ENCODE measurements at regions not wholly inside any gene's neighbourhood (a gene's known extent, or its start where the extent isn't known, plus 50 kb on each side); places are given as distances from the start of the nearest gene placed in this dataset.

DNA sequence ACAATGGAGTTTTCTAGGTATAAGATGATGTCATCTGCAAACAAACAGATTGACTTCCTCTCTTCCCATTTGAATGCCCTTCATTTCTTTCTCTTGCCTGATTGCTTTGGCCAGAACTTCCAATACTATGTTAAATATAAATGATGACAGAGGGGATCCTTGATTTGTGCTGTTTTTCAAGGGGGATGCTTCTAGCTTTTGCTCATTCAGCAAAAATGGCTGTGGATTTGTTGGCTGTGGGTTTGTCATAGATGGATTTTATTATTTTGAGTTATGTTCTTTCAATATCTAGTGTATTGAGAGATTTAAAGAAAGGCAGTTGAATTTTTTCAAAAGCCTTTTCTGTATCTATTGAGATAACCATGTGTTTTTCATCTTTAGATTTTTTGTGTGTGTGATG lies 662.4 kb upstream of the EYS start:
- Histone ChIP-seq H4K20me1 (ENCODE audit: insufficient read depth) (no peaks in the 10 kb centered on the region), H3K4me3 (no peak overlapping the region), H3K27me3 (ENCODE audit: insufficient read depth, low read depth) (no peaks in the 10 kb centered on the region), H3K27ac (no peak overlapping the region), H3F3A (ENCODE audit: insufficient read depth, low read depth) (no peaks in the 10 kb centered on the region), H3K4me2 (no peak overlapping the region), H3K36me3 (ENCODE audit: low read depth) (no peaks in the 10 kb centered on the region), H2AFZ (no peak overlapping the region), H3K4me1 (replicated peaks; ENCODE audit: insufficient read depth) (no peaks in the 10 kb centered on the region), H3K9me3 (ENCODE audit: insufficient read depth, low read depth) (no peaks in the 10 kb centered on the region), H3K9me2 (ENCODE audit: insufficient read depth) (no peaks in the 10 kb centered on the region), H3K79me2 (ENCODE audit: low read depth) (no peaks in the 10 kb centered on the region)
- CTCF ChIA-PET, result no interaction called here
- no peak for TF ChIP-seq CTCF (conservative IDR thresholded peaks at IDR 0.05)
- TF ChIP-seq EZH2 (IDR thresholded peaks at IDR 0.05; ENCODE audit: low read depth), result no peak
- DNase-seq, result no peak
- BruUV-seq (replicated peaks), result no TSS peak
- intact Hi-C loops (cut with micrococcal nuclease; ENCODE audit: unreplicated experiment), result no loop called here
- POLR2A ChIA-PET (ENCODE audit: unreplicated experiment), result no interaction called here

DNA sequence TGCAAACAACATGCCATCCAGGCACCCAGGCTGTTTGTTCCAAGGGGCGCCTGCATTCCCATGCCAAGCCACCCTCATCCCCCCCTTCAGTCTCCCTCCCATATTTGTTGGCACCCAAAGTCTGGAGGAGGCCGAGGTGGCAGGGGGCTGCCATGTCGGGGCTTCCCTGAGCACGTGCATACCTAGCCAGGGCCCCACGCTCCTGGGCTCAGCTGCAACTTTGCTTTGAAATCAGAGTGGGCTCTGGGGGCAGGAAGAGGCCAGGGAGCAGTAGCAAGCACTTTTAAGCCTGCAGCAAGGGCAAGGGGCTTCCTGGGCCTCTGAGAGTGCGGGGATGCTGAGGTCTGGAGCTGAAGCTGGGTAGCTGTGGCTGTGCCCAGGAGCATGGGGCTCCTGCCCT lies 655.9 kb upstream of the EYS start:
- H3K4me1 ChIP-seq (replicated peaks; ENCODE audit: insufficient read depth), result no peaks in the 10 kb centered on the region
- no peaks in the 10 kb centered on the region for H3K27me3 ChIP-seq (ENCODE audit: insufficient read depth, low read depth)
- H3K4me3 ChIP-seq, result no peak overlapping the region
- no peaks in the 10 kb centered on the region for H3K9me3 ChIP-seq (ENCODE audit: insufficient read depth, low read depth)
- DNase-seq, result no peak
- H2AFZ ChIP-seq, result no peak overlapping the region
- ChIA-PET CTCF (no interaction called here), POLR2A (ENCODE audit: unreplicated experiment) (no interaction called here)
- H3K9me2 ChIP-seq (ENCODE audit: insufficient read depth), result no peaks in the 10 kb centered on the region
- H3F3A ChIP-seq (ENCODE audit: insufficient read depth, low read depth), result no peaks in the 10 kb centered on the region
- no TSS peak for BruUV-seq (replicated peaks)
- no peaks in the 10 kb centered on the region for H4K20me1 ChIP-seq (ENCODE audit: insufficient read depth)
- intact Hi-C loops (cut with micrococcal nuclease; ENCODE audit: unreplicated experiment), result no loop called here
- no peaks in the 10 kb centered on the region for H3K36me3 ChIP-seq (ENCODE audit: low read depth)
- no peak for TF ChIP-seq EZH2 (IDR thresholded peaks at IDR 0.05; ENCODE audit: low read depth)
- no peak for TF ChIP-seq CTCF (conservative IDR thresholded peaks at IDR 0.05)
- no peak overlapping the region for H3K4me2 ChIP-seq
- no peak overlapping the region for H3K27ac ChIP-seq
- H3K79me2 ChIP-seq (ENCODE audit: low read depth), result no peaks in the 10 kb centered on the region

- no peak overlapping the region for H3K4me3 ChIP-seq
- no peaks in the 10 kb centered on the region for H3K27me3 ChIP-seq (ENCODE audit: insufficient read depth, low read depth)
- no peaks in the 10 kb centered on the region for H3K9me2 ChIP-seq (ENCODE audit: insufficient read depth)
- no peaks in the 10 kb centered on the region for H3K36me3 ChIP-seq (ENCODE audit: low read depth)
- no peak overlapping the region for H3K27ac ChIP-seq
- no TSS peak for BruUV-seq (replicated peaks)
- H3K79me2 ChIP-seq (ENCODE audit: low read depth), result no peaks in the 10 kb centered on the region
- intact Hi-C loops (cut with micrococcal nuclease; ENCODE audit: unreplicated experiment), result no loop called here
- H3K9me3 ChIP-seq (ENCODE audit: insufficient read depth, low read depth), result no peaks in the 10 kb centered on the region
- CTCF ChIA-PET, result no interaction called here
- no peaks in the 10 kb centered on the region for H3K4me1 ChIP-seq (replicated peaks; ENCODE audit: insufficient read depth)
- no peaks in the 10 kb centered on the region for H4K20me1 ChIP-seq (ENCODE audit: insufficient read depth)
- DNase-seq, result no peak
- no peaks in the 10 kb centered on the region for H3F3A ChIP-seq (ENCODE audit: insufficient read depth, low read depth)
- no peak overlapping the region for H2AFZ ChIP-seq
- H3K4me2 ChIP-seq, result no peak overlapping the region
- no peak for TF ChIP-seq EZH2 (IDR thresholded peaks at IDR 0.05; ENCODE audit: low read depth)
- TF ChIP-seq CTCF (conservative IDR thresholded peaks at IDR 0.05), result no peak
- POLR2A ChIA-PET (ENCODE audit: unreplicated experiment), result no interaction called here
These were observed 654.9 kb upstream of the EYS start for GRCh38 chr6:66361886-66362285.

Data from PC-9 (cell line).